GM12878 (cell line): ENCODE measurements at regions not wholly inside any gene's neighbourhood (a gene's known extent, or its start where the extent isn't known, plus 50 kb on each side); places are given as distances from the start of the nearest gene placed in this dataset.

Source experiments
- ATAC-seq: fragments of 200-7000 bp; cut with Tn5 transposase; 3 replicates; pipeline ENCODE4 v1.9.1; 2020; ENCODE audit warnings: mild to moderate bottlenecking, moderate library complexity
- BruUV-seq: library from RNA; stranded (reverse); fragments of 400-500 nt; replicated peaks from 2 replicates; lab custom pipeline; 2021; lab: Mats Ljungman, UMichigan
- CTCF ChIA-PET: fragments of 300-600 bp; sonication (Branson Sonifier 250); formaldehyde crosslinking; extraction: SDS; loops from one replicate; lab custom pipeline; 2021; ENCODE audit warnings: inconsistent platforms; lab: Yijun Ruan, JAX
- POLR2A ChIA-PET: fragments of 350-600 bp; formaldehyde crosslinking; extraction: SDS; loops from one replicate; lab custom pipeline; 2021; ENCODE audit warnings: inconsistent platforms; lab: Charles Lee
- RAD21 ChIA-PET: fragments of 300-600 bp; sonication (Branson Sonifier 250); formaldehyde crosslinking; loops from one replicate; lab custom pipeline; 2023; ENCODE audit warnings: antibody characterized with exemption; ENCODE audit not compliant: unreplicated experiment; lab: Charles Lee
- SMC1A ChIA-PET: fragments of 300-600 bp; sonication (Branson Sonifier 250); formaldehyde crosslinking; loops from one replicate; lab custom pipeline; 2023; ENCODE audit not compliant: unreplicated experiment, uncharacterized antibody; lab: Charles Lee
- DNase-seq: peaks from one replicate; pipeline ENCODE4 v3.0.0-alpha.2; 2011; ENCODE audit warnings: low read depth, low spot score
- FAIRE-seq: peaks from 3 replicates; lab custom pipeline; 2011; peaks lifted over from hg19 to GRCh38; lab: Jason Lieb, UNC
- H2AFZ ChIP-seq: 2 replicates; pipeline ENCODE4 v1.6.0; 2011; ENCODE audit warnings: low read depth, low read length, control low read depth; ENCODE audit not compliant: control insufficient read depth
- H3K27ac ChIP-seq: 2 replicates; pipeline ENCODE4 v1.5.1; 2011; ENCODE audit warnings: control low read depth; ENCODE audit not compliant: control insufficient read depth, insufficient read depth
- H3K27me3 ChIP-seq, 2 experiments: replicated peaks in 1 of 2; 2 replicates each; pipeline versions ENCODE4 v1.6.0 to v1.6.1; 2011; ENCODE audit warnings: low read length in 1 of 2; ENCODE audit not compliant: control insufficient read depth in 2 of 2, insufficient read depth in 2 of 2
- H3K36me3 ChIP-seq, 2 experiments: 2 replicates each; pipeline ENCODE4 v1.5.1; 2011; ENCODE audit warnings: low read length in 1 of 2; ENCODE audit not compliant: control insufficient read depth in 2 of 2, insufficient read depth in 2 of 2
- H3K4me1 ChIP-seq: 2 replicates; pipeline ENCODE4 v1.6.1; 2011; ENCODE audit warnings: mild to moderate bottlenecking, low read length, moderate library complexity, mixed read lengths; ENCODE audit not compliant: control insufficient read depth, insufficient read depth
- H3K4me2 ChIP-seq: 2 replicates; pipeline ENCODE4 v1.6.0; 2011; ENCODE audit warnings: control low read depth; ENCODE audit not compliant: control insufficient read depth, insufficient read depth
- H3K4me3 ChIP-seq: fragments of 200-600 bp; sonication (generic); 2 replicates; pipeline ENCODE4 v1.5.1; 2016
- H3K79me2 ChIP-seq: 2 replicates; pipeline ENCODE4 v1.6.0; 2011; ENCODE audit warnings: low read length; ENCODE audit not compliant: control insufficient read depth, insufficient read depth
- H3K9ac ChIP-seq: 2 replicates; pipeline ENCODE4 v1.8.0; 2011; ENCODE audit warnings: low read length, control low read depth, mixed read lengths; ENCODE audit not compliant: control insufficient read depth, insufficient read depth
- H3K9me3 ChIP-seq: replicated peaks from 3 replicates; pipeline ENCODE4 v1.5.1; 2011; ENCODE audit warnings: mild to moderate bottlenecking, low read length; ENCODE audit not compliant: control insufficient read depth, insufficient read depth
- H4K20me1 ChIP-seq: 2 replicates; pipeline ENCODE4 v1.6.0; 2011; ENCODE audit not compliant: control insufficient read depth, insufficient read depth
- EGR1 ChIP-seq, 2 experiments: IDR thresholded peaks; 1 replicate in 1 of 2; 2 replicates in 1 of 2; pipeline ENCODE4 v1.6.1; 2011 to 2012; ENCODE audit warnings: low read depth in 2 of 2, low read length in 2 of 2, borderline replicate concordance in 1 of 2, mild to moderate bottlenecking in 1 of 2, moderate library complexity in 1 of 2
- KDM1A ChIP-seq: fragments of 200-600 bp; sonication (generic); IDR thresholded peaks from 2 replicates; pipeline ENCODE4 v1.6.1; 2016; ENCODE audit warnings: borderline replicate concordance
- SRF ChIP-seq, 2 experiments: IDR thresholded peaks; 2 replicates each; pipeline ENCODE4 v1.6.1; 2011; ENCODE audit warnings: low read depth in 2 of 2, low read length in 2 of 2, mild to moderate bottlenecking in 1 of 2, moderate library complexity in 1 of 2
- TAF1 ChIP-seq: IDR thresholded peaks from 2 replicates; pipeline ENCODE4 v1.6.1; 2011; ENCODE audit warnings: mild to moderate bottlenecking, low read depth, low read length, borderline replicate concordance
- ZNF217 ChIP-seq: fragments of 450-650 bp; IDR thresholded peaks from 2 replicates; pipeline ENCODE4 v1.6.1; 2017; ENCODE audit warnings: antibody characterized with exemption, mild to moderate bottlenecking
- WGBS: methylation state at CpG from one replicate; pipeline ENCODE4 v1.1.6; 2016; ENCODE audit warnings: low lambda C conversion rate; ENCODE audit not compliant: insufficient replicate concordance, insufficient coverage; ENCODE audit errors: missing lambda C conversion rate; 5-methylcytosine and 5-hydroxymethylcytosine counted together
- in situ Hi-C: fragments of 300-500 bp; cut with MboI; formaldehyde crosslinking; loops from 9 replicates; pipeline ENCODE4 v1.14.3; 2018; ENCODE audit warnings: mixed read lengths
- intact Hi-C: fragments of 100-400 bp; cut with micrococcal nuclease; formaldehyde crosslinking; loops from one replicate; pipeline ENCODE4 v1.14.2; 2022; ENCODE audit not compliant: unreplicated experiment
- TF ChIP-seq, protein P1 (sequence below): IDR thresholded peaks from 2 replicates; pipeline ENCODE4 v1.6.1; 2011; ENCODE audit warnings: low read depth, mild to moderate bottlenecking, low read length, moderate library complexity, borderline replicate concordance; ENCODE audit errors: extremely low read depth
- TF ChIP-seq, protein P2 (sequence below): fragments of 450-650 bp; formaldehyde crosslinking; IDR thresholded peaks from 2 replicates; pipeline ENCODE4 v1.4.0; 2022; ENCODE audit warnings: mild to moderate bottlenecking, moderate library complexity

DNA sequence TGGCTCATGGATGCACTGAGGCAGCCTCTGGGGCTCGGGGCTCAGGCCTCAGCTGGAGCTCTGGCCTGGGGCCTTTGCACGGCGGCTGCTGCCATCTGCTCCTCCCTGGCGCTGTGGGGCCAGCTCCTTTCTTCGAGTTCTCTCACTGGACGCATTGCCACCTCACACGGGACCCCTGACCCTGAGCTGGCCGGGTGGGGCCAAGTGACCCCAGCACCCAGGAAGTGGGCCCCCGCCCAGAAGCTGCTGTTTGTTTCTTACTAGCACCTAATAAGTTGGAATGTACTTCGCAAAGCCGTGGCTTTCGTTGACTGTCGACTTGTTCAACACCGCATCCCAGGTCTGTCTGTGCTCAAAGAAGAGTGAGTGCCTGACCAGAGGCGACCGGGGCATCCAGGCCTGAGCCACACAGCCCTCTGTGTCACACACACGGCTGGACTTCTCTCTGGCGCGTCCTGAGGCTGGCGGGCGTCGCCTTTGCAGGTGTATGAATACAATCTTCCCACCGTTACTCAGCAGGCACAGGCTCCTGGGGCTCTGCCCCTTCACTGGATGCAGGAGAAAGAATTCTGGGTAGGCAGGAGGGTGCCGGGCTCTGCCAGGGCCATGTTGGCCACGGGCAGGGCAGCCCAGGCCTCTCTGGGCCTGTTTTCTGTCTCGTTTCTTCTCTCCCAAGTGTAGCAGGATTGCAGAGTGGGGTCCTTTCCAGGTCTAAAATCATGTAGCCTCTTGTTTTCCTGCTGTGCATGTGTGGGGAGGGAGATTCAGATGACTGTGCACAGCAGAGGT is 112.9 kb downstream of the DLL1 start:
- Histone ChIP-seq H3K27me3 (no peaks in the 10 kb centered on the region), H3K79me2 (no peaks in the 10 kb centered on the region), H3K4me2 (no peak overlapping the region), H3K36me3 (no peaks in the 10 kb centered on the region), H3K4me1 (no peaks in the 10 kb centered on the region), H4K20me1 (no peaks in the 10 kb centered on the region), H3K9ac (no peak overlapping the region), H3K27ac (no peak overlapping the region), H3K9me3 (no peaks in the 10 kb centered on the region; the same call in 2 of the 3 replicates), H3K4me3 (no peak overlapping the region), H2AFZ (no peak overlapping the region)
- POLR2A ChIA-PET, result no interaction called here
- ATAC-seq (no peak), FAIRE-seq (no peak), DNase-seq (no peak)
- intact Hi-C loops (no loop called here), in situ Hi-C loops (no loop called here)
- BruUV-seq, result no TSS peak
- CTCF ChIA-PET, result no interaction called here
- WGBS, result 68% methylated on average over 25 of the region's 26 CpGs
- SMC1A ChIA-PET, result no interaction called here
- RAD21 ChIA-PET, result no interaction called here
- TF ChIP-seq KDM1A (no peak), SRF (IDR thresholded peaks at IDR 0.05; ENCODE audit: low read depth in 2 of 2, low read length in 2 of 2) (no peak), TAF1 (no peak), EGR1 (IDR thresholded peaks at IDR 0.05; ENCODE audit: borderline replicate concordance in 1 of 2, low read depth in 2 of 2, low read length in 2 of 2) (no peak), ZNF217 (no peak)
- TF ChIP-seq, protein P1, sequence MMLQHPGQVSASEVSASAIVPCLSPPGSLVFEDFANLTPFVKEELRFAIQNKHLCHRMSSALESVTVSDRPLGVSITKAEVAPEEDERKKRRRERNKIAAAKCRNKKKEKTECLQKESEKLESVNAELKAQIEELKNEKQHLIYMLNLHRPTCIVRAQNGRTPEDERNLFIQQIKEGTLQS, result no peak
- TF ChIP-seq, protein P2, sequence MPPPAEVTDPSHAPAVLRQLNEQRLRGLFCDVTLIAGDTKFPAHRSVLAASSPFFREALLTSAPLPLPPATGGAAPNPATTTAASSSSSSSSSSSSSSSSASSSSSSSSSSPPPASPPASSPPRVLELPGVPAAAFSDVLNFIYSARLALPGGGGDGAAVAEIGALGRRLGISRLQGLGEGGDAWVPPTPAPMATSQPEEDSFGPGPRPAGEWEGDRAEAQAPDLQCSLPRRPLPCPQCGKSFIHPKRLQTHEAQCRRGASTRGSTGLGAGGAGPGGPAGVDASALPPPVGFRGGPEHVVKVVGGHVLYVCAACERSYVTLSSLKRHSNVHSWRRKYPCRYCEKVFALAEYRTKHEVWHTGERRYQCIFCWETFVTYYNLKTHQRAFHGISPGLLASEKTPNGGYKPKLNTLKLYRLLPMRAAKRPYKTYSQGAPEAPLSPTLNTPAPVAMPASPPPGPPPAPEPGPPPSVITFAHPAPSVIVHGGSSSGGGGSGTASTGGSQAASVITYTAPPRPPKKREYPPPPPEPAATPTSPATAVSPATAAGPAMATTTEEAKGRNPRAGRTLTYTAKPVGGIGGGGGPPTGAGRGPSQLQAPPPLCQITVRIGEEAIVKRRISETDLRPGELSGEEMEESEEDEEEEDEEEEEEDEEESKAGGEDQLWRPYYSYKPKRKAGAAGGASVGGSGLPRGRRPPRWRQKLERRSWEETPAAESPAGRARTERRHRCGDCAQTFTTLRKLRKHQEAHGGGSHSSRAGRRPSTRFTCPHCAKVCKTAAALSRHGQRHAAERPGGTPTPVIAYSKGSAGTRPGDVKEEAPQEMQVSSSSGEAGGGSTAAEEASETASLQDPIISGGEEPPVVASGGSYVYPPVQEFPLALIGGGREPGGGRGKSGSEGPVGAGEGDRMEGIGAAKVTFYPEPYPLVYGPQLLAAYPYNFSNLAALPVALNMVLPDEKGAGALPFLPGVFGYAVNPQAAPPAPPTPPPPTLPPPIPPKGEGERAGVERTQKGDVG (CRISPR knock-in tag), result no peak
- TF ChIP-seq, all 136 proteins: peak for 0
